H9 (cell line): ENCODE measurements at regions not wholly inside any gene's neighbourhood (a gene's known extent, or its start where the extent isn't known, plus 50 kb on each side); places are given as distances from the start of the nearest gene placed in this dataset.
A peak's percentile ranks its signal among the peaks of the same experiment; 100 is the strongest.

ENCODE experiments used
- DNase-seq: peaks from one replicate; pipeline ENCODE4 v3.0.0-alpha.2; 2017
- H2AFZ ChIP-seq: one replicate; pipeline ENCODE4 v1.6.1; 2013; ENCODE audit warnings: mild to moderate bottlenecking, low read length, control low read depth, moderate library complexity
- H2AK5ac ChIP-seq: 2 replicates; pipeline ENCODE4 v1.6.1; 2013; ENCODE audit warnings: low read length, control low read depth, mixed read lengths; ENCODE audit not compliant: insufficient read length
- H2BK120ac ChIP-seq: one replicate; pipeline ENCODE4 v1.6.1; 2013; ENCODE audit warnings: low read depth, mild to moderate bottlenecking, low read length, control low read depth, inconsistent platforms; ENCODE audit not compliant: poor library complexity, severe bottlenecking
- H2BK12ac ChIP-seq: 2 replicates; pipeline ENCODE4 v1.6.1; 2013; ENCODE audit warnings: low read length, control low read depth, mixed read lengths, low read depth; ENCODE audit not compliant: insufficient read length
- H2BK15ac ChIP-seq: 2 replicates; pipeline ENCODE4 v1.6.1; 2013; ENCODE audit warnings: low read depth, low read length, control low read depth
- H2BK20ac ChIP-seq: one replicate; pipeline ENCODE4 v1.6.1; 2013; ENCODE audit warnings: low read depth, mild to moderate bottlenecking, low read length, control low read depth, inconsistent platforms; ENCODE audit not compliant: poor library complexity, severe bottlenecking
- H2BK5ac ChIP-seq: 2 replicates; pipeline ENCODE4 v1.6.1; 2013; ENCODE audit warnings: low read length, control low read depth, mixed read lengths; ENCODE audit not compliant: insufficient read length
- H3K14ac ChIP-seq: 2 replicates; pipeline ENCODE4 v1.6.1; 2013; ENCODE audit warnings: low read length, control low read depth; ENCODE audit not compliant: insufficient read depth
- H3K18ac ChIP-seq: 2 replicates; pipeline ENCODE4 v1.6.1; 2013; ENCODE audit warnings: low read depth, mild to moderate bottlenecking, mixed read lengths, low read length, control low read depth; ENCODE audit not compliant: insufficient read length
- H3K23ac ChIP-seq: 2 replicates; pipeline ENCODE4 v1.6.1; 2013; ENCODE audit warnings: low read length, control low read depth, mixed read lengths, low read depth; ENCODE audit not compliant: insufficient read length
- H3K23me2 ChIP-seq: 2 replicates; pipeline ENCODE4 v1.6.1; 2013; ENCODE audit warnings: low read depth, mild to moderate bottlenecking, mixed read lengths, low read length, control low read depth; ENCODE audit not compliant: insufficient read length, poor library complexity, severe bottlenecking
- H3K27ac ChIP-seq: 2 replicates; pipeline ENCODE4 v1.5.1; 2013; ENCODE audit warnings: low read length, control low read depth, mixed read lengths, low read depth; ENCODE audit not compliant: insufficient read length
- H3K27me3 ChIP-seq: 2 replicates; pipeline ENCODE4 v1.6.1; 2013; ENCODE audit warnings: low read length, control low read depth, inconsistent platforms; ENCODE audit not compliant: insufficient read depth
- H3K4ac ChIP-seq: 2 replicates; pipeline ENCODE4 v1.6.1; 2013; ENCODE audit warnings: low read depth, mild to moderate bottlenecking, control low read depth, inconsistent platforms, low read length, moderate library complexity
- H3K4me1 ChIP-seq: 2 replicates; pipeline ENCODE4 v1.6.1; 2013; ENCODE audit warnings: low read length, control low read depth, inconsistent platforms; ENCODE audit not compliant: insufficient read depth
- H3K4me2 ChIP-seq: 2 replicates; pipeline ENCODE4 v1.6.1; 2013; ENCODE audit warnings: low read length, control low read depth, mixed read lengths; ENCODE audit not compliant: insufficient read length, insufficient read depth
- H3K56ac ChIP-seq: 2 replicates; pipeline ENCODE4 v1.6.1; 2013; ENCODE audit warnings: low read depth, mild to moderate bottlenecking, mixed read lengths, low read length, control low read depth; ENCODE audit not compliant: insufficient read length
- H3K79me1 ChIP-seq: 2 replicates; pipeline ENCODE4 v1.6.1; 2013; ENCODE audit warnings: low read depth, mild to moderate bottlenecking, moderate library complexity, low read length, control low read depth, inconsistent platforms; ENCODE audit not compliant: insufficient read depth, poor library complexity, severe bottlenecking
- H3K79me2 ChIP-seq: 2 replicates; pipeline ENCODE4 v1.6.1; 2013; ENCODE audit warnings: low read length, control low read depth, inconsistent platforms; ENCODE audit not compliant: insufficient read depth
- H3K9ac ChIP-seq: 2 replicates; pipeline ENCODE4 v1.6.1; 2013; ENCODE audit warnings: low read length, control low read depth, mixed read lengths; ENCODE audit not compliant: insufficient read length; ENCODE audit errors: extremely low read depth
- H3K9me3 ChIP-seq: one replicate; pipeline ENCODE4 v1.6.1; 2013; ENCODE audit warnings: low read depth, low read length, inconsistent platforms; ENCODE audit not compliant: control insufficient read depth
- H3T11ph ChIP-seq: one replicate; pipeline ENCODE4 v1.6.1; 2013; ENCODE audit warnings: mild to moderate bottlenecking, low read length, control low read depth, inconsistent platforms
- H4K20me1 ChIP-seq: one replicate; pipeline ENCODE4 v1.6.1; 2013; ENCODE audit not compliant: control insufficient read depth, insufficient read length, insufficient read depth
- H4K5ac ChIP-seq: 2 replicates; pipeline ENCODE4 v1.6.1; 2013; ENCODE audit warnings: low read depth, mild to moderate bottlenecking, mixed read lengths, low read length, control low read depth; ENCODE audit not compliant: insufficient read length
- H4K8ac ChIP-seq: replicated peaks from 2 replicates; pipeline ENCODE4 v1.6.1; 2013; ENCODE audit warnings: low read length, control low read depth, mixed read lengths, low read depth; ENCODE audit not compliant: insufficient read length
- H4K91ac ChIP-seq: 2 replicates; pipeline ENCODE4 v1.6.1; 2013; ENCODE audit warnings: low read depth, mild to moderate bottlenecking, moderate library complexity, mixed read lengths, low read length, control low read depth; ENCODE audit not compliant: insufficient read length
- H3K27ac Mint-ChIP-seq, 3 experiments: 2 replicates in 2 of 3; 3 replicates in 1 of 3; pipeline ENCODE4 v1.8.0; 2020 to 2021; ENCODE audit warnings: mixed read lengths in 3 of 3, mild to moderate bottlenecking in 1 of 3, moderate library complexity in 1 of 3
- H3K27me3 Mint-ChIP-seq: 2 replicates; pipeline ENCODE4 v1.8.0; 2021; ENCODE audit warnings: low read depth, mild to moderate bottlenecking, moderate library complexity, mixed read lengths
- H3K36me3 Mint-ChIP-seq, 3 experiments: 2 replicates in 2 of 3; 3 replicates in 1 of 3; pipeline ENCODE4 v1.8.0; 2020 to 2021; ENCODE audit warnings: low read depth in 3 of 3, mixed read lengths in 3 of 3; ENCODE audit not compliant: insufficient read depth in 1 of 3
- H3K4me1 Mint-ChIP-seq, 2 experiments: 2 replicates each; pipeline ENCODE4 v1.8.0; 2020; ENCODE audit warnings: mixed read lengths in 2 of 2
- H3K4me3 Mint-ChIP-seq, 2 experiments: 2 replicates in 1 of 2; 3 replicates in 1 of 2; pipeline ENCODE4 v1.8.0; 2020 to 2021; ENCODE audit warnings: mild to moderate bottlenecking in 2 of 2, mixed read lengths in 2 of 2, moderate library complexity in 1 of 2
- H3K9me3 Mint-ChIP-seq, 2 experiments: 2 replicates in 1 of 2; 3 replicates in 1 of 2; pipeline ENCODE4 v1.8.0; 2020; ENCODE audit warnings: mild to moderate bottlenecking in 2 of 2, mixed read lengths in 2 of 2, moderate library complexity in 1 of 2
- CTCF ChIP-seq: fragments of 200-600 bp; sonication (generic); conservative IDR thresholded peaks from 3 replicates; pipeline ENCODE4 v1.8.0; 2021; ENCODE audit warnings: antibody characterized with exemption, mild to moderate bottlenecking
- whole genome bisulfite sequencing: extraction: QIAGEN DNeasy Blood & Tissue Kit; methylation state at CpG from one replicate; pipeline ENCODE4 v1.1.7; 2013; ENCODE audit warnings: missing lambda C conversion rate, low lambda C conversion rate, mixed read lengths; ENCODE audit not compliant: insufficient read length; ENCODE audit errors: extremely low coverage; 5-methylcytosine and 5-hydroxymethylcytosine counted together

DNA sequence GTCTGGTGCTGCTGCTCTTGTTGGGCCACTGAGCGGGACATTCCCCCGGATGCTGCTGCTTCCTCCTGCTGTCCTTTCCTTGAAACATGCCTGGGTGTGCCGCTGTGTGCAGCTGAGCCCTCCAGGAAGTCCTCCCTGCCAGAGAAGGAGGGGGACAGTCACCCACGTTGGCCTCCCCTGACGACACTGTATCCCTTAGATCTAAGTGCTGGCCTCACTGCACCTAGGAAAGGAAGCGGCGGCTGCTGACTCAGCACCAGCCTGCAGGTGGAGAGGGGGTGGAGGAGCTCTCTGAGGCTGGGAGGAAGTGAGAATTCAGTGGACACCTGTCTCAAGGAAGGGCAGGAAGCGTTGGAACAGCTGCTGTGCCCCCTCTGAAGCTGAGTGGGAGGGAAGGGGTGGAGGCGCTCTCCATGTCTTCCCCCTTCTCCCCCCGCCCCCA lies 239.8 kb downstream of the HAUS1 start:
- Mint-ChIP-seq H3K27ac (peak overlapping the region in 1 of 3 experiments; percentile 89; a peak in 2 of 7 replicates), H3K4me3 (peak overlapping the region in 1 of 2 experiments; percentile 65; a peak in 2 of 5 replicates), H3K27me3 (peaks cover 4% of the 10 kb centered on the region), H3K9me3 (no peaks in the 10 kb centered on the region), H3K4me1 (peaks cover 15 to 36% of the 10 kb centered on the region in 2 experiments), H3K36me3 (no peaks in the 10 kb centered on the region; a peak in 1 of 7 replicates)
- peak; percentile 67 for DNase-seq
- Histone ChIP-seq H2BK120ac (no peak overlapping the region), H4K8ac (no peak overlapping the region), H3K56ac (no peak overlapping the region), H3K9ac (no peak overlapping the region), H3K14ac (peak overlapping the region; percentile 13; the same call in 1 of the 2 replicates), H2BK15ac (no peak overlapping the region), H3K4ac (no peak overlapping the region), H2BK5ac (no peak overlapping the region), H3K4me2 (no peak overlapping the region), H3K4me1 (peaks cover 3% of the 10 kb centered on the region; the same call in 1 of the 2 replicates), H3T11ph (no peak overlapping the region), H3K23me2 (no peaks in the 10 kb centered on the region), H2BK20ac (no peak overlapping the region), H2AFZ (no peak overlapping the region), H2BK12ac (no peak overlapping the region), H3K18ac (no peak overlapping the region), H3K9me3 (no peaks in the 10 kb centered on the region), H4K5ac (no peak overlapping the region), H4K20me1 (no peaks in the 10 kb centered on the region), H4K91ac (no peak overlapping the region), H3K79me1 (peaks cover 2% of the 10 kb centered on the region), H3K27ac (no peak overlapping the region), H3K23ac (no peak overlapping the region), H2AK5ac (no peak overlapping the region), H3K79me2 (no peaks in the 10 kb centered on the region), H3K27me3 (no peaks in the 10 kb centered on the region)
- WGBS, result no CpG with 5 or more reads among the region's 10 CpGs
- peak; percentile 16; the same call in 2 of the 3 replicates for TF ChIP-seq CTCF
